GM18868 (cell line): ENCODE measurements at regions not wholly inside any gene's neighbourhood (a gene's known extent, or its start where the extent isn't known, plus 50 kb on each side); places are given as distances from the start of the nearest gene placed in this dataset.
"Not testable (repeated sequence)": the region's sequence is repeated elsewhere in the genome, so short reads cannot be mapped to it uniquely, and the experiment has no call there.

Source experiments
- ATAC-seq: cut with Tn5 transposase; IDR thresholded peaks from one replicate; pipeline ENCODE4 v1.9.1; 2021; ENCODE audit warnings: mild to moderate bottlenecking, moderate library complexity; ENCODE audit not compliant: unreplicated experiment

GRCh38 chr16:33710696-33711087 lies 251.3 kb downstream of the TP53TG3F start:
- not testable (repeated sequence) for ATAC-seq

- not testable (repeated sequence) for ATAC-seq
Observed at GRCh38 chr16:33711616-33712015, 252.2 kb downstream of the TP53TG3F start.

- not testable (repeated sequence) for ATAC-seq
Observed at GRCh38 chr16:33712308-33712707, 252.9 kb downstream of the TP53TG3F start.

GRCh38 chr16:33712851-33713709 lies 253.7 kb downstream of the TP53TG3F start:
- not testable (repeated sequence) for ATAC-seq

- ATAC-seq: not testable (repeated sequence)
Observed at GRCh38 chr16:33713710-33714538, 254.5 kb downstream of the TP53TG3F start.

GRCh38 chr16:33731167-33731566 lies 271.8 kb downstream of the TP53TG3F start:
- ATAC-seq: not testable (repeated sequence)

GRCh38 chr16:33734650-33735049 lies 275.2 kb downstream of the TP53TG3F start:
- ATAC-seq: not testable (repeated sequence)

GRCh38 chr16:33766869-33767765 lies 307.7 kb downstream of the TP53TG3F start:
- ATAC-seq: not testable (repeated sequence)

GRCh38 chr16:33768710-33769109 lies 309.3 kb downstream of the TP53TG3F start:
- ATAC-seq: not testable (repeated sequence)

GRCh38 chr16:33769180-33769846 lies 309.9 kb downstream of the TP53TG3F start:
- ATAC-seq: not testable (repeated sequence)

- ATAC-seq: not testable (repeated sequence)
Observed at GRCh38 chr16:33770478-33770877, 311.1 kb downstream of the TP53TG3F start.

- ATAC-seq: not testable (repeated sequence)
Observed at GRCh38 chr16:33771211-33771610, 311.8 kb downstream of the TP53TG3F start.

- not testable (repeated sequence) for ATAC-seq
Observed at GRCh38 chr16:33773966-33774365, 314.6 kb downstream of the TP53TG3F start.

GRCh38 chr16:33774724-33775123 lies 315.3 kb downstream of the TP53TG3F start:
- not testable (repeated sequence) for ATAC-seq

GRCh38 chr16:33816328-33816944 lies 357.0 kb downstream of the TP53TG3F start:
- peak; percentile 52 for ATAC-seq

- ATAC-seq: not testable (repeated sequence)
Observed at GRCh38 chr16:33824736-33825135, 365.3 kb downstream of the TP53TG3F start.

GRCh38 chr16:33827522-33827921 lies 368.1 kb downstream of the TP53TG3F start:
- ATAC-seq: not testable (repeated sequence)

GRCh38 chr16:33839157-33839556 lies 379.7 kb downstream of the TP53TG3F start:
- ATAC-seq: not testable (repeated sequence)

- ATAC-seq: not testable (repeated sequence)
Observed at GRCh38 chr16:33844533-33844932, 385.1 kb downstream of the TP53TG3F start.
